ENCODE measurements at regions not wholly inside any gene's neighbourhood (a gene's known extent, or its start where the extent isn't known, plus 50 kb on each side); places are given as distances from the start of the nearest gene placed in this dataset.

GRCh38 chr20:21918398-21918797 lies 212.9 kb downstream of the PAX1 start:
- 80 to 85% methylated on average over 7 of the region's 7 CpGs for WGBS, 2 donors

GRCh38 chr20:21902391-21902790 lies 196.9 kb downstream of the PAX1 start:
- no peaks in the 10 kb centered on the region for H3K27me3 ChIP-seq
- ATAC-seq (ENCODE audit: low FRiP score in 2 of 2) (no peak), DNase-seq (no peak)
- no peak overlapping the region for H3K4me3 ChIP-seq
- H3K4me1 ChIP-seq, result no peaks in the 10 kb centered on the region
- H3K36me3 ChIP-seq, result no peaks in the 10 kb centered on the region
- TF ChIP-seq CTCF (IDR thresholded peaks at IDR 0.05), result no peak
- TF ChIP-seq POLR2AphosphoS5 (IDR thresholded peaks at IDR 0.05), result no peak
- TF ChIP-seq EP300 (IDR thresholded peaks at IDR 0.05), result no peak
- 74 to 76% methylated on average over 3 of the region's 3 CpGs for WGBS, 2 donors
- H3K27ac ChIP-seq, result no peak overlapping the region
- H3K9me3 ChIP-seq, result no peaks in the 10 kb centered on the region

More at GRCh38 chr20:21918398-21918797, 212.9 kb downstream of the PAX1 start:
- Histone ChIP-seq H3K27me3 (no peaks in the 10 kb centered on the region), H3K36me3 (no peaks in the 10 kb centered on the region), H3K9me3 (no peaks in the 10 kb centered on the region), H3K27ac (no peak overlapping the region), H3K4me1 (no peaks in the 10 kb centered on the region), H3K4me3 (no peak overlapping the region)
- DNase-seq (no peak), ATAC-seq (ENCODE audit: low FRiP score in 2 of 2) (no peak)
- TF ChIP-seq POLR2A (IDR thresholded peaks at IDR 0.05) (no peak), EP300 (IDR thresholded peaks at IDR 0.05) (no peak), POLR2AphosphoS5 (IDR thresholded peaks at IDR 0.05) (no peak), CTCF (IDR thresholded peaks at IDR 0.05) (no peak)

- WGBS, 2 donors, result 77 to 84% methylated on average over 4 of the region's 4 CpGs
- Histone ChIP-seq H3K4me3 (no peak overlapping the region), H3K4me1 (no peaks in the 10 kb centered on the region), H3K27ac (no peak overlapping the region), H3K27me3 (no peaks in the 10 kb centered on the region), H3K9me3 (no peaks in the 10 kb centered on the region), H3K36me3 (no peaks in the 10 kb centered on the region)
- ATAC-seq (ENCODE audit: low FRiP score in 2 of 2) (peak in 1 of 2 donors; percentile 56), DNase-seq (no peak)
- TF ChIP-seq CTCF (IDR thresholded peaks at IDR 0.05) (no peak), POLR2AphosphoS5 (IDR thresholded peaks at IDR 0.05) (no peak), POLR2A (IDR thresholded peaks at IDR 0.05) (no peak), EP300 (IDR thresholded peaks at IDR 0.05) (no peak)
These were observed 196.2 kb downstream of the PAX1 start for GRCh38 chr20:21901470-21902275.

GRCh38 chr20:21900431-21900830 lies 195.0 kb downstream of the PAX1 start:
- H3K9me3 ChIP-seq, result no peaks in the 10 kb centered on the region
- WGBS, 2 donors, result 82 to 91% methylated on average over 5 of the region's 5 CpGs
- no peaks in the 10 kb centered on the region for H3K36me3 ChIP-seq
- H3K4me3 ChIP-seq, result no peak overlapping the region
- ATAC-seq (ENCODE audit: low FRiP score in 2 of 2) (no peak), DNase-seq (no peak)
- H3K27me3 ChIP-seq, result no peaks in the 10 kb centered on the region
- TF ChIP-seq POLR2A (IDR thresholded peaks at IDR 0.05) (no peak), POLR2AphosphoS5 (IDR thresholded peaks at IDR 0.05) (no peak), CTCF (IDR thresholded peaks at IDR 0.05) (no peak), EP300 (IDR thresholded peaks at IDR 0.05) (no peak)
- no peaks in the 10 kb centered on the region for H3K4me1 ChIP-seq
- no peak overlapping the region for H3K27ac ChIP-seq

GRCh38 chr20:21874921-21875320 lies 169.5 kb downstream of the PAX1 start:
- ATAC-seq (ENCODE audit: low FRiP score in 2 of 2) (no peak), DNase-seq (no peak)
- Histone ChIP-seq H3K27me3 (no peaks in the 10 kb centered on the region), H3K27ac (no peak overlapping the region), H3K36me3 (no peaks in the 10 kb centered on the region), H3K9me3 (no peaks in the 10 kb centered on the region), H3K4me3 (no peak overlapping the region), H3K4me1 (no peaks in the 10 kb centered on the region)
- no peak for TF ChIP-seq EP300 (IDR thresholded peaks at IDR 0.05)
- no peak for TF ChIP-seq POLR2A (IDR thresholded peaks at IDR 0.05)
- TF ChIP-seq POLR2AphosphoS5 (IDR thresholded peaks at IDR 0.05), result no peak
- TF ChIP-seq CTCF (IDR thresholded peaks at IDR 0.05), result no peak

Measured in upper lobe of left lung (tissue), 6 donors.